ENCODE measurements at regions not wholly inside any gene's neighbourhood (a gene's known extent, or its start where the extent isn't known, plus 50 kb on each side); places are given as distances from the start of the nearest gene placed in this dataset.
"Not testable (repeated sequence)": the region's sequence is repeated elsewhere in the genome, so short reads cannot be mapped to it uniquely, and the experiment has no call there.

DNA sequence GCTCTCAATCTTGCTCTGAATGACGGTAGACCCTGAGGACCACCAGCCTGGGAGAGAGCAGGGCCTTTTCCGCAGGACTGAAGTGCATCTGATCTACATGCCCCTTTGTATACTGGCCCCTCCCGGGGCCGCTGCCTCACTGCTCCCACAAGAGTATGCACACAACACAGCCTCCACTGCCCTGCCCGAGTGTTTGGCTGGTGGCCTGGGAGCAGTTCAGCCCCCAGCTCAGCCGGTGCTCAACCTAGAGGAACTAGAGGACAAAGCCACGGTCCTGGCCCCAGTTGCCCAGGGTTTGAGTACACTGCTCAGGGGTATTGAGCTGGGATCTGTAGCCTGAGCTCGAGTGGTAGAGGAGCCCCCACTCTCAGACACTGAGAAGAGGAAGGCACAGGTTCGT lies 118.9 kb upstream of the CAB39 start:
- no peak for DNase-seq (ENCODE audit: low read depth in 1 of 2, low spot score in 1 of 2)

DNA sequence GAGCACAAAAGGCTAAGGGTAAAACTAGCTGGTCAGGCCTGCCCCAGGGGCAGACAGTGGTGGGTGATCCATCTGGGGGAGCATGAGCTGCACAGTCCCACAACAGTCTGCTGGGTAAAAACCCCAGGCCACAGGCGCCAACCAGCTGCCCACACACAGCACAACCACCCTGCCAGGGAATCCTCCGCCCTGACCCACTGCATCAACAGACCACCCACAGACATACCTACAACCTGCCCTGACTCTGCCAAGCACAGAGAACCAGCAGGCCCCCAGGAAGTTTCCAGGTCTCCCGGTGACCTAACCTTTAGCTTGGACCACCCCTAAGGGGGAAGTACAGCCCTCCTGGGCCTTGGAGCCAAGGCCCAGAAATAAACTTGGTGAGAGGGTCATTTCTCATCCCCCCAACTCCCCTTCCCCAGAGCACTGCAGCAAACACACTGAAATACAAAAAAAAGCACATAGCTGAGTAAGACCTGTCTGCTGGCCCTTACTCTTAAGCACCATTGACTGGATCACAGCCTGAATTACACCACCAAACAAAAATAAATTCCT lies 118.3 kb upstream of the CAB39 start:
- no peak for DNase-seq (ENCODE audit: low read depth in 1 of 2, low spot score in 1 of 2)

- DNase-seq (ENCODE audit: low read depth in 1 of 2, low spot score in 1 of 2): no peak
These were observed 112.8 kb upstream of the CAB39 start for GRCh38 chr2:230599853-230600252.

- no peak for DNase-seq (ENCODE audit: low read depth in 1 of 2, low spot score in 1 of 2)
These were observed 112.4 kb upstream of the CAB39 start for GRCh38 chr2:230600285-230600684.

- no peak for DNase-seq (ENCODE audit: low read depth in 1 of 2, low spot score in 1 of 2)
These were observed 111.8 kb upstream of the CAB39 start for GRCh38 chr2:230600881-230601280.

GRCh38 chr2:230601510-230601909 lies 111.1 kb upstream of the CAB39 start:
- no peak for DNase-seq (ENCODE audit: low read depth in 1 of 2, low spot score in 1 of 2)

- DNase-seq (ENCODE audit: low read depth in 1 of 2, low spot score in 1 of 2): peak in 1 of 2 donors; percentile 50
These were observed 109.9 kb upstream of the CAB39 start for GRCh38 chr2:230602562-230603230.

DNA sequence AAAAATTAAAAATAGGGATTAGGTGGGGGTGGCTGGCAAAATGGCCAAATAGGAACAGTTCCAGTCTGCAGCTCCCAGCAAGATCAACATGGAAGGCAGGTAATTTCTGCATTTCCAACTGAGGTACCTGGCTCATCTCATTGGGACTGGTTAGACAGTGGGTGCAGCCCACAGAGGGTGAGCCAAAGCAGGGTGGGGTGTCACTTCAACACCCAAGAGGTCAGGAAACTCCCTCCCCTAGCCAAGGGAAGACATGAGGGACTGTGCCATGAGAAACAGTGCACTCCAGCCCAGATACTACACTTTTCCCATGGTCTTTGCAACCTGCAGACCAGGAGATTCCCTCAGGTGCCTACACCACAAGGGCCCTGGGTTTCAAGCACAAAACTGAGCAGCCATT lies 109.3 kb upstream of the CAB39 start:
- not testable (repeated sequence) for DNase-seq (ENCODE audit: low read depth in 1 of 2, low spot score in 1 of 2)

DNA sequence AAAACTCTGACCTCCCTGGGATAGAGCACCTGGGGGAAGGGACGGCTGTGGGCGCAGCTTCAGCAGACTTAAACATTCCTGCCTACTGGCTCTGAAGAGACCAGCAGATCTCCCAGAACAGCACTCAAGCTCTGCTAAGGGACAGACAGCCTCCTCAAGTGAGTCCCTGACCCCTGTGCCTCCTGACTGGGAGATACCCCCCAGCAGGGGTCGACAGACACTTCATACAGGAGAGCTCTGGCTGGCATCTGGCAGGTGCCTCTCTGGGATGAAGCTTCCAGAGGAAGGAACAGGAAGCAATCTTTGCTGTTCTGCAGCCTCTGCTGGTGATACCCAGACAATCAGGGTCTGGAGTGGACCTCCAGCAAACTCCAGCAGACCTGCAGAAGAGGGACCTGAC lies 108.5 kb upstream of the CAB39 start:
- DNase-seq (ENCODE audit: low read depth in 1 of 2, low spot score in 1 of 2): not testable (repeated sequence)

DNA sequence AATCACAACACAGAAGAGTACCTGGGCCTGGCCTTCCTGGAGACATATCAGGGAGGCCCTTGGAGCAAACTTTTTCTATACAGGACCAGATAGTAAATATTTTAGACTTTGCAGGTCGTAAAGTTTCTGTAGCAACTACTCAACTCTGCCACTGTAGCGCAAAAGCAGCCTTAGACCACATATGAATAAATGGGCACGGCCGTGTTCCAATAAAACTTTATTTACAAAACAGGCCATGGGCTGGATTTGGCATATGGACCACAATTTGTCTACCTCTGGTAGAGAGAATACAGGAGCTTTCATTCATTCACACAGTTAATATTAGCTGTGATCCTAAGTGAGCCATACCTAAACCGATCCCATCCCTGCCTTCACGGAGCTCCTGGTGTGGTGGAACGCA lies 98.6 kb upstream of the CAB39 start:
- DNase-seq (ENCODE audit: low read depth in 1 of 2, low spot score in 1 of 2): no peak

- peak in 1 of 2 donors; percentile 33 for DNase-seq (ENCODE audit: low read depth in 1 of 2, low spot score in 1 of 2)
These were observed 97.7 kb upstream of the CAB39 start for GRCh38 chr2:230614913-230615332.

GRCh38 chr2:230617256-230617706 lies 95.4 kb upstream of the CAB39 start:
- DNase-seq (ENCODE audit: low read depth in 1 of 2, low spot score in 1 of 2): not testable (repeated sequence)

- no peak for DNase-seq (ENCODE audit: low read depth in 1 of 2, low spot score in 1 of 2)
These were observed 93.2 kb upstream of the CAB39 start for GRCh38 chr2:230619491-230619890.

GRCh38 chr2:230625220-230625619 lies 87.4 kb upstream of the CAB39 start:
- DNase-seq (ENCODE audit: low read depth in 1 of 2, low spot score in 1 of 2): not testable (repeated sequence)

GRCh38 chr2:230627091-230627490 lies 85.6 kb upstream of the CAB39 start:
- not testable (repeated sequence) for DNase-seq (ENCODE audit: low read depth in 1 of 2, low spot score in 1 of 2)

GRCh38 chr2:230627806-230628724 lies 84.6 kb upstream of the CAB39 start:
- no peak for DNase-seq (ENCODE audit: low read depth in 1 of 2, low spot score in 1 of 2)

DNA sequence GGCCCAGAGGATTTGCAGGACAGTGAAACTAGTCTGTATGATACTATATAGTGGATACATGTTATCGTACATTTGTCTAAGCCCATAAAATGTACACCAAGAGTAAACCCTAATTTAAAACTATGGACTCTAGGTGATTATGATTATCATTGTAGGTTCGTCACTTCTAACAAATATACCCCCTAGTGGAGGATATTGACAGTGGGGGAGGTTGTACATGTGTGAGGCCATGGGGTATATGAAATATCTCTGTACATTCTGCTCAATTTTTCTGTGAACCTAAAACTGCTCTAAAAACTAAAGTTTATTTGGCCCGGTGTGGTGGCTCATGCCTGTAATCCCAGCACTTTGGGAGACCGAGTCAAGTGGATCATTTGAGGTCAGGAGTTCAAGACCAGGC lies 81.2 kb upstream of the CAB39 start:
- no peak for DNase-seq (ENCODE audit: low read depth in 1 of 2, low spot score in 1 of 2)

GRCh38 chr2:230634146-230634545 lies 78.5 kb upstream of the CAB39 start:
- no peak for DNase-seq (ENCODE audit: low read depth in 1 of 2, low spot score in 1 of 2)

DNA sequence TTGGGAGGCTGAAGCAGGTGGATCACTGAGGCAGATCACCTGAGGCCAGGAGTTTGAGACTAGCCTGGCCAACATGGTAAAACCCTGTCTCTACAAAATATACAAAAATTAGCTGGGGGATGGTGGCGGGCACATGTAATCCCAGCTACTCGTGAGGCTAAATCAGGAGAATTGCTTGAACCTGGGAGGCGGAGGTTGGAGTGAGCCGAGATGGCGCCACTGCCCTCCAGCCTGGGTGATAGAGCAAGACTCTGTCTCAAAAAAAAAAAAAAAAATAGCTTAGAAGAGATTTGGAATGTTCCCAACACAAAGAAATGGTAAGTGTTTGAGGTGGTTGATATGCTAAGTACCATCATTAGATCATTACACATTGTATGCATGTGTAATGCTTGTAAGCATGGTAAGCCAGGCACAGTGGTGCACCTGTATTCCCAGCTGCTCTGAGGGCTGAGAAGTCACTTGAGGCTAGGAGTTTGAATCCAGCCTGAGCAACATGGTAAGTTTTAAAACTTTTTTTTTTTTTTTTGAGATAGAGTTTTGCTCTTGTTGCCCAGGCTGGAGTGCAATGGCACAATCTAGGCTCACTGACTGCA lies 77.8 kb upstream of the CAB39 start:
- DNase-seq (ENCODE audit: low read depth in 1 of 2, low spot score in 1 of 2): not testable (repeated sequence)

DNA sequence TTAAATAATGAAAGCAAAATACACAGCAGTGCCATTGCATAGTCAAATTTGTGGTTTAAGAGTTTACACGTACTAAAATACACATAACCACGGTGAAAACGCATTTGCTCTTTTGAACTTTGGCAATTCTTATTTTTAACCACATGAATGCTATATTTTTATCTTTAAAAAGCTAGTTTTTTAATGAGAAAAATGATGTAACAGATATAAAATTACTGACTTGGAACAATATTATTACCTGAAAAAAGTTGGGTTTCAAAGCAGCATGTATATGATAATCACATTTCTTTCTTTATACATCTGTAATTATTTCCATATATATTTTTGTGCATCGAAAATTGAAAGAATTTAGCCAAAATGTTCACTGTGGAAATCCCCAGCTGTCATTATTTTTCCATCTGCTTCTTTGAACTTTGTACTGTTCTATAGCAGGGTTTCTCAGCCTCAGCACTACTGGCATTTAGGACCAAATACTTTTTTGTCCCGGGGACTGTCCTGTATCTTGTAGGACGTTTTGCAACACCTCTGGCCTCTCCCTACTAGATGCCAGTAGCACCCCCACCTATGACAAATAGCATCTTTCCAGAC lies 75.9 kb upstream of the CAB39 start:
- peak in 1 of 2 donors; percentile 42 for DNase-seq (ENCODE audit: low read depth in 1 of 2, low spot score in 1 of 2)

DNA sequence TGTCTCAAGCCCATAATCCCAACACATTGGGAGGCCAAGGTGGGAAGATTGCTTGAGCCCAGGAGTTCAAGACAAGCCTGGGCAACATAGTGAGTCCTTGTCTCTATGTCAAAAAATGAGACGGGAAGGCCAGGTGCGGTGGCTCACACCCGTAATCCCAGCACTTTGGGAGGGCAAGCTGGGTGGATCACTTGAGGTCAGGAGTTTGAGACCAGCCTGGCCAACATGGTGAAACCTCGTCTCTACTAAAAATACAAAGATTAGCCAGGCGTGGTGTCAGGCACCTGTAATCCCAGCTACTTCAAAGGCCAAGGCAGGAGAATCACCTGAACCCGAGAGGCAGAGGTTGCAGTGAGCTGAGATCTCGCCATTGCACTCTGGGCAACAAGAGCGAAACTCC lies 75.2 kb upstream of the CAB39 start:
- not testable (repeated sequence) for DNase-seq (ENCODE audit: low read depth in 1 of 2, low spot score in 1 of 2)

Data from activated CD4-positive, alpha-beta T cell treated with anti-CD3 and anti-CD28 coated beads, Interleukin-2, amount 50 U/mL, for 24 hours (primary cell).